Body of pancreas (tissue), 4 donors: ENCODE measurements at regions not wholly inside any gene's neighbourhood (a gene's known extent, or its start where the extent isn't known, plus 50 kb on each side); places are given as distances from the start of the nearest gene placed in this dataset.
"Not testable (repeated sequence)": the region's sequence is repeated elsewhere in the genome, so short reads cannot be mapped to it uniquely, and the experiment has no call there.

Source experiments
- POLR2A ChIP-seq, 3 donors: fragments of 450-650 bp; IDR thresholded peaks; one replicate each; pipeline ENCODE4 v1.6.1; 2016; ENCODE audit warnings: antibody characterized with exemption in 3 of 3, mild to moderate bottlenecking in 2 of 3
- TF ChIP-seq, protein P1 (sequence below), 7 experiments: fragments of 450-650 bp in 4 of 7; fragments of 200-600 bp in 3 of 7; sonication (generic) in 3 of 7; IDR thresholded peaks; one replicate each; pipeline ENCODE4 v1.5.1; 2016 to 2019; ENCODE audit warnings: antibody characterized with exemption in 7 of 7

DNA sequence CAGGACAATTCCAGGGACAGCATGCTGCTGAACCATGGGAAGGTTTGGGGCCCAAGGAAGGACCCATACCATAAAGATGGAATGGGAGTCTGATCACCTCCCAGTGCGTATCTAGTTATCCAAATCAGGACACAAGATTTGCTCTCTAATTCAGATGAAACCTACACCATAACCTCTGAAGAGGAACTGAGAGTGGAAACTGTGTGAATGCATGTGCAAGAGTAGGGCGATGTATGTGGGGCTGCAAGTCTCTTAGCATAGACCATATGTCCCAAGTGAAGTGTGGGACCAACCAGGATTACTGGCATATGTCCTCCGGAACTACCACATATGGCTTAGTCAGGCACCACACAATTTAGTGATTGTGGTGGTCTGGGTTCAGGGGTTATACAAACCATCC lies 95.2 kb upstream of the RBMY1E start:
- TF ChIP-seq, protein P1, sequence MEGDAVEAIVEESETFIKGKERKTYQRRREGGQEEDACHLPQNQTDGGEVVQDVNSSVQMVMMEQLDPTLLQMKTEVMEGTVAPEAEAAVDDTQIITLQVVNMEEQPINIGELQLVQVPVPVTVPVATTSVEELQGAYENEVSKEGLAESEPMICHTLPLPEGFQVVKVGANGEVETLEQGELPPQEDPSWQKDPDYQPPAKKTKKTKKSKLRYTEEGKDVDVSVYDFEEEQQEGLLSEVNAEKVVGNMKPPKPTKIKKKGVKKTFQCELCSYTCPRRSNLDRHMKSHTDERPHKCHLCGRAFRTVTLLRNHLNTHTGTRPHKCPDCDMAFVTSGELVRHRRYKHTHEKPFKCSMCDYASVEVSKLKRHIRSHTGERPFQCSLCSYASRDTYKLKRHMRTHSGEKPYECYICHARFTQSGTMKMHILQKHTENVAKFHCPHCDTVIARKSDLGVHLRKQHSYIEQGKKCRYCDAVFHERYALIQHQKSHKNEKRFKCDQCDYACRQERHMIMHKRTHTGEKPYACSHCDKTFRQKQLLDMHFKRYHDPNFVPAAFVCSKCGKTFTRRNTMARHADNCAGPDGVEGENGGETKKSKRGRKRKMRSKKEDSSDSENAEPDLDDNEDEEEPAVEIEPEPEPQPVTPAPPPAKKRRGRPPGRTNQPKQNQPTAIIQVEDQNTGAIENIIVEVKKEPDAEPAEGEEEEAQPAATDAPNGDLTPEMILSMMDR (IDR thresholded peaks at IDR 0.05): not testable (repeated sequence)
- TF ChIP-seq POLR2A (IDR thresholded peaks at IDR 0.05): not testable (repeated sequence)
